Natural killer cell treated with Interleukin-12 subunit alpha and Interleukin-12 subunit beta and Interleukin-15 and Interleukin-18, amount 100 ng/mL, for 72 hours (primary cell): ENCODE measurements at regions not wholly inside any gene's neighbourhood (a gene's known extent, or its start where the extent isn't known, plus 50 kb on each side); places are given as distances from the start of the nearest gene placed in this dataset.

ENCODE experiments used
- ATAC-seq, 2 donors: fragments of 150-1000 bp; cut with Tn5 transposase in 1 of 2; sonication (Bioruptor Pico), chemical (Tn5 transposase) in 1 of 2; 2 replicates each; pipeline ENCODE4 v1.10.0; 2021
- DNase-seq: peaks from one replicate; pipeline ENCODE4 v3.0.0; 2022; ENCODE audit warnings: low spot score
- H3K27ac Mint-ChIP-seq, 2 donors: 1 replicate in 1 of 2; 2 replicates in 1 of 2; pipeline ENCODE4 v1.8.0; 2022; ENCODE audit warnings: mixed read lengths in 2 of 2, mild to moderate bottlenecking in 1 of 2, moderate library complexity in 1 of 2
- H3K27me3 Mint-ChIP-seq, 2 donors: 1 replicate in 1 of 2; 2 replicates in 1 of 2; pipeline ENCODE4 v1.8.0; 2022; ENCODE audit warnings: mixed read lengths in 2 of 2
- H3K36me3 Mint-ChIP-seq: one replicate; pipeline ENCODE4 v1.8.0; 2022; ENCODE audit warnings: mixed read lengths
- H3K4me1 Mint-ChIP-seq, 2 donors: 1 replicate in 1 of 2; 2 replicates in 1 of 2; pipeline ENCODE4 v1.8.0; 2022; ENCODE audit warnings: low read depth in 2 of 2, mixed read lengths in 2 of 2, mild to moderate bottlenecking in 1 of 2
- H3K4me3 Mint-ChIP-seq: one replicate; pipeline ENCODE4 v1.8.0; 2022; ENCODE audit warnings: mixed read lengths
- H3K9me3 Mint-ChIP-seq: 2 replicates; pipeline ENCODE4 v1.8.0; 2022; ENCODE audit warnings: mixed read lengths

GRCh38 chr18:41207706-41208105 lies 747.3 kb upstream of the PIK3C3 start:
- H3K27ac Mint-ChIP-seq, result no peak overlapping the region
- H3K4me3 Mint-ChIP-seq, result no peak overlapping the region
- H3K4me1 Mint-ChIP-seq, result no peaks in the 10 kb centered on the region
- no peak for DNase-seq
- no peak for ATAC-seq
- peaks cover 11% of the 10 kb centered on the region for H3K9me3 Mint-ChIP-seq
- no peaks in the 10 kb centered on the region for H3K27me3 Mint-ChIP-seq
- peaks cover 5% of the 10 kb centered on the region for H3K36me3 Mint-ChIP-seq

GRCh38 chr18:41206341-41206830 lies 748.6 kb upstream of the PIK3C3 start:
- Mint-ChIP-seq H3K4me1 (no peaks in the 10 kb centered on the region), H3K27me3 (no peaks in the 10 kb centered on the region), H3K4me3 (no peak overlapping the region), H3K36me3 (no peaks in the 10 kb centered on the region), H3K27ac (no peak overlapping the region), H3K9me3 (peaks cover 10% of the 10 kb centered on the region)
- DNase-seq, result no peak
- no peak for ATAC-seq

GRCh38 chr18:41199212-41199611 lies 755.8 kb upstream of the PIK3C3 start:
- Mint-ChIP-seq H3K4me3 (no peak overlapping the region), H3K27ac (no peak overlapping the region), H3K36me3 (no peaks in the 10 kb centered on the region), H3K27me3 (no peaks in the 10 kb centered on the region), H3K9me3 (peaks cover 9% of the 10 kb centered on the region), H3K4me1 (no peaks in the 10 kb centered on the region)
- no peak for ATAC-seq
- DNase-seq, result no peak

GRCh38 chr18:41197967-41198366 lies 757.1 kb upstream of the PIK3C3 start:
- no peaks in the 10 kb centered on the region for H3K4me1 Mint-ChIP-seq
- no peaks in the 10 kb centered on the region for H3K36me3 Mint-ChIP-seq
- H3K27ac Mint-ChIP-seq, result no peak overlapping the region
- no peak for DNase-seq
- no peaks in the 10 kb centered on the region for H3K27me3 Mint-ChIP-seq
- ATAC-seq, result no peak
- peaks cover 11% of the 10 kb centered on the region for H3K9me3 Mint-ChIP-seq
- no peak overlapping the region for H3K4me3 Mint-ChIP-seq

GRCh38 chr18:41170346-41170745 lies 784.7 kb upstream of the PIK3C3 start:
- ATAC-seq (no peak), DNase-seq (no peak)
- Mint-ChIP-seq H3K4me1 (no peaks in the 10 kb centered on the region), H3K36me3 (no peaks in the 10 kb centered on the region), H3K9me3 (peaks cover 17% of the 10 kb centered on the region), H3K27ac (no peak overlapping the region), H3K27me3 (no peaks in the 10 kb centered on the region), H3K4me3 (no peak overlapping the region)

- ATAC-seq, result no peak
- no peak overlapping the region for H3K4me3 Mint-ChIP-seq
- no peaks in the 10 kb centered on the region for H3K36me3 Mint-ChIP-seq
These were observed 789.4 kb upstream of the PIK3C3 start for GRCh38 chr18:41165625-41166024.

GRCh38 chr18:41162781-41163180 lies 792.3 kb upstream of the PIK3C3 start:
- Mint-ChIP-seq H3K4me3 (no peak overlapping the region), H3K9me3 (peaks cover 16% of the 10 kb centered on the region), H3K4me1 (no peaks in the 10 kb centered on the region), H3K36me3 (no peaks in the 10 kb centered on the region), H3K27me3 (no peaks in the 10 kb centered on the region), H3K27ac (no peak overlapping the region)
- DNase-seq, result no peak
- no peak for ATAC-seq

More at GRCh38 chr18:41165625-41166024, 789.4 kb upstream of the PIK3C3 start:
- Mint-ChIP-seq H3K9me3 (peaks cover 19% of the 10 kb centered on the region), H3K27me3 (no peaks in the 10 kb centered on the region), H3K27ac (no peak overlapping the region), H3K4me1 (no peaks in the 10 kb centered on the region)
- DNase-seq, result no peak

GRCh38 chr18:41162191-41162590 lies 792.8 kb upstream of the PIK3C3 start:
- Mint-ChIP-seq H3K27ac (no peak overlapping the region), H3K4me3 (no peak overlapping the region), H3K9me3 (peaks cover 18% of the 10 kb centered on the region)

GRCh38 chr18:41155910-41156851 lies 798.9 kb upstream of the PIK3C3 start:
- DNase-seq (no peak), ATAC-seq (no peak)
- Mint-ChIP-seq H3K27me3 (no peaks in the 10 kb centered on the region), H3K4me1 (no peaks in the 10 kb centered on the region), H3K27ac (no peak overlapping the region), H3K36me3 (peaks cover 5% of the 10 kb centered on the region), H3K4me3 (no peak overlapping the region), H3K9me3 (peaks cover 7% of the 10 kb centered on the region)

More at GRCh38 chr18:41162191-41162590, 792.8 kb upstream of the PIK3C3 start:
- Mint-ChIP-seq H3K4me1 (no peaks in the 10 kb centered on the region), H3K27me3 (no peaks in the 10 kb centered on the region), H3K36me3 (no peaks in the 10 kb centered on the region)
- no peak for ATAC-seq
- no peak for DNase-seq

- no peak for ATAC-seq
- Mint-ChIP-seq H3K27ac (no peak overlapping the region), H3K9me3 (peaks cover 7% of the 10 kb centered on the region), H3K27me3 (no peaks in the 10 kb centered on the region), H3K4me3 (no peak overlapping the region), H3K4me1 (no peaks in the 10 kb centered on the region), H3K36me3 (peaks cover 5% of the 10 kb centered on the region)
- DNase-seq, result no peak
These were observed 800.0 kb upstream of the PIK3C3 start for GRCh38 chr18:41155025-41155424.

GRCh38 chr18:41153871-41154270 lies 801.2 kb upstream of the PIK3C3 start:
- Mint-ChIP-seq H3K36me3 (peaks cover 10% of the 10 kb centered on the region), H3K4me1 (no peaks in the 10 kb centered on the region), H3K4me3 (no peak overlapping the region), H3K27me3 (no peaks in the 10 kb centered on the region), H3K9me3 (peaks cover 11% of the 10 kb centered on the region), H3K27ac (no peak overlapping the region)
- DNase-seq (no peak), ATAC-seq (no peak)

- Mint-ChIP-seq H3K27me3 (no peaks in the 10 kb centered on the region), H3K9me3 (peaks cover 7% of the 10 kb centered on the region), H3K4me1 (no peaks in the 10 kb centered on the region), H3K36me3 (peaks cover 9% of the 10 kb centered on the region), H3K4me3 (no peak overlapping the region), H3K27ac (no peak overlapping the region)
- DNase-seq (no peak), ATAC-seq (no peak)
These were observed 804.7 kb upstream of the PIK3C3 start for GRCh38 chr18:41150316-41150715.

- Mint-ChIP-seq H3K4me3 (no peak overlapping the region), H3K4me1 (no peaks in the 10 kb centered on the region), H3K27ac (no peak overlapping the region), H3K27me3 (no peaks in the 10 kb centered on the region), H3K36me3 (peaks cover 14% of the 10 kb centered on the region), H3K9me3 (peaks cover 21% of the 10 kb centered on the region)
- no peak for ATAC-seq
- no peak for DNase-seq
These were observed 808.7 kb upstream of the PIK3C3 start for GRCh38 chr18:41146301-41146700.

GRCh38 chr18:41145516-41145915 lies 809.5 kb upstream of the PIK3C3 start:
- H3K4me3 Mint-ChIP-seq, result no peak overlapping the region
- H3K9me3 Mint-ChIP-seq, result peaks cover 21% of the 10 kb centered on the region
- no peak for DNase-seq
- no peaks in the 10 kb centered on the region for H3K4me1 Mint-ChIP-seq
- no peak for ATAC-seq
- H3K27ac Mint-ChIP-seq, result no peak overlapping the region
- H3K27me3 Mint-ChIP-seq, result no peaks in the 10 kb centered on the region
- H3K36me3 Mint-ChIP-seq, result peaks cover 14% of the 10 kb centered on the region
